Esophagus squamous epithelium (tissue), 4 donors: ENCODE measurements at regions not wholly inside any gene's neighbourhood (a gene's known extent, or its start where the extent isn't known, plus 50 kb on each side); places are given as distances from the start of the nearest gene placed in this dataset.

ENCODE experiments used
- POLR2A ChIP-seq, 4 donors: fragments of 450-650 bp; IDR thresholded peaks; one replicate each; pipeline ENCODE4 v1.6.1; 2017; ENCODE audit warnings: antibody characterized with exemption in 4 of 4, mild to moderate bottlenecking in 4 of 4, moderate library complexity in 3 of 4
- TF ChIP-seq, protein P1 (sequence below), 6 experiments: fragments of 450-650 bp in 4 of 6; fragments of 200-600 bp in 2 of 6; sonication (generic) in 2 of 6; IDR thresholded peaks; one replicate each; pipeline ENCODE4 v1.5.1; 2016 to 2019; ENCODE audit warnings: antibody characterized with exemption in 6 of 6, mild to moderate bottlenecking in 4 of 6, moderate library complexity in 4 of 6

DNA sequence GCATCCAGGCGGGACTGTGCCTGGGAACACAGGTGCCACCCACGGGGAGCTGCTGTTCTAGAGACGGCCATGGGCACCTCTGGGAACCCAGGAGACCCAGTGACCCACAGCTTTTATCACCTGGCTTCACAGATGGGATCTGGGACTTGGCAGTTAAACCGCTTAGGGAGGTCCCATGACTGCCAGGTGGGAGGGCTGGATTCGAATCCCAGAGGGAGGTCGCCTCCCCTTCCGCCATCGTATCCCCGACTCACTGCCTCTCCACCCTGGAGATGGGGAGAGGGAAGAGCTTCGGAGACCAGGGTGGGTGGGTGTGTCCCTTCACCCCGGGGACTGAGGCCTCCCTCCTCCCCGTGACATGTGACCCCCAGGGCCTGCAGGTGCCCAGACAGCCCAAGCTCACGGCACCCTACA is 169.4 kb downstream of the RTP5 start:
- TF ChIP-seq, protein P1, sequence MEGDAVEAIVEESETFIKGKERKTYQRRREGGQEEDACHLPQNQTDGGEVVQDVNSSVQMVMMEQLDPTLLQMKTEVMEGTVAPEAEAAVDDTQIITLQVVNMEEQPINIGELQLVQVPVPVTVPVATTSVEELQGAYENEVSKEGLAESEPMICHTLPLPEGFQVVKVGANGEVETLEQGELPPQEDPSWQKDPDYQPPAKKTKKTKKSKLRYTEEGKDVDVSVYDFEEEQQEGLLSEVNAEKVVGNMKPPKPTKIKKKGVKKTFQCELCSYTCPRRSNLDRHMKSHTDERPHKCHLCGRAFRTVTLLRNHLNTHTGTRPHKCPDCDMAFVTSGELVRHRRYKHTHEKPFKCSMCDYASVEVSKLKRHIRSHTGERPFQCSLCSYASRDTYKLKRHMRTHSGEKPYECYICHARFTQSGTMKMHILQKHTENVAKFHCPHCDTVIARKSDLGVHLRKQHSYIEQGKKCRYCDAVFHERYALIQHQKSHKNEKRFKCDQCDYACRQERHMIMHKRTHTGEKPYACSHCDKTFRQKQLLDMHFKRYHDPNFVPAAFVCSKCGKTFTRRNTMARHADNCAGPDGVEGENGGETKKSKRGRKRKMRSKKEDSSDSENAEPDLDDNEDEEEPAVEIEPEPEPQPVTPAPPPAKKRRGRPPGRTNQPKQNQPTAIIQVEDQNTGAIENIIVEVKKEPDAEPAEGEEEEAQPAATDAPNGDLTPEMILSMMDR (IDR thresholded peaks at IDR 0.05) = no peak
- no peak for TF ChIP-seq POLR2A (IDR thresholded peaks at IDR 0.05)
